RWPE2 (cell line): ENCODE measurements at regions not wholly inside any gene's neighbourhood (a gene's known extent, or its start where the extent isn't known, plus 50 kb on each side); places are given as distances from the start of the nearest gene placed in this dataset.

ENCODE experiments used
- ATAC-seq: fragments of 200-7000 bp; cut with Tn5 transposase; 3 replicates; pipeline ENCODE4 v1.9.1; 2021; ENCODE audit warnings: low read depth
- DNase-seq: peaks from one replicate; pipeline ENCODE4 v3.0.0-alpha.2; 2020; ENCODE audit warnings: low spot score
- H3K27ac ChIP-seq: fragments of 450-650 bp; 2 replicates; pipeline ENCODE4 v1.5.1; 2017; ENCODE audit warnings: mild to moderate bottlenecking; ENCODE audit not compliant: poor library complexity, severe bottlenecking
- H3K27me3 ChIP-seq: fragments of 250-450 bp; sonication (Bioruptor Pico); 2 replicates; pipeline ENCODE4 v1.5.1; 2021; ENCODE audit warnings: mild to moderate bottlenecking, moderate library complexity; ENCODE audit not compliant: insufficient read depth, poor library complexity, severe bottlenecking
- H3K36me3 ChIP-seq: fragments of 250-450 bp; sonication (Bioruptor Pico); 2 replicates; pipeline ENCODE4 v1.5.1; 2020; ENCODE audit warnings: low read depth, mild to moderate bottlenecking, moderate library complexity
- H3K4me1 ChIP-seq: fragments of 250-450 bp; sonication (Bioruptor Pico); 2 replicates; pipeline ENCODE4 v1.5.1; 2021; ENCODE audit warnings: mild to moderate bottlenecking, moderate library complexity; ENCODE audit not compliant: insufficient read depth, poor library complexity, severe bottlenecking
- H3K4me3 ChIP-seq: fragments of 250-450 bp; sonication (Bioruptor Pico); 2 replicates; pipeline ENCODE4 v1.5.1; 2021; ENCODE audit warnings: mild to moderate bottlenecking, moderate library complexity; ENCODE audit not compliant: severe bottlenecking
- H3K9me3 ChIP-seq: fragments of 250-450 bp; sonication (Bioruptor Pico); 2 replicates; pipeline ENCODE4 v1.5.1; 2021; ENCODE audit warnings: mild to moderate bottlenecking, moderate library complexity; ENCODE audit not compliant: severe bottlenecking
- CTCF ChIP-seq: fragments of 450-650 bp; IDR thresholded peaks from one replicate; pipeline ENCODE4 v1.5.1; 2017; ENCODE audit warnings: mild to moderate bottlenecking, moderate library complexity; ENCODE audit not compliant: poor library complexity, severe bottlenecking

GRCh38 chr13:85262499-85262898 is 536.7 kb downstream of the SLITRK6 start:
- DNase-seq, result no peak
- TF ChIP-seq CTCF, result no peak
- H3K27me3 ChIP-seq, result no peaks in the 10 kb centered on the region
- no peak overlapping the region for H3K27ac ChIP-seq
- no peaks in the 10 kb centered on the region for H3K9me3 ChIP-seq
- ATAC-seq, result no peak
- no peaks in the 10 kb centered on the region for H3K36me3 ChIP-seq
- no peak overlapping the region for H3K4me3 ChIP-seq
- H3K4me1 ChIP-seq, result peaks cover 10% of the 10 kb centered on the region

GRCh38 chr13:85261757-85262346 is 537.4 kb downstream of the SLITRK6 start:
- H3K36me3 ChIP-seq, result no peaks in the 10 kb centered on the region
- H3K27ac ChIP-seq, result no peak overlapping the region
- TF ChIP-seq CTCF, result peak; percentile 67
- ATAC-seq, result no peak
- DNase-seq, result no peak
- H3K4me1 ChIP-seq, result peaks cover 10% of the 10 kb centered on the region
- no peaks in the 10 kb centered on the region for H3K27me3 ChIP-seq
- no peaks in the 10 kb centered on the region for H3K9me3 ChIP-seq
- no peak overlapping the region for H3K4me3 ChIP-seq

GRCh38 chr13:85260896-85261295 is 538.3 kb downstream of the SLITRK6 start:
- TF ChIP-seq CTCF, result no peak
- Histone ChIP-seq H3K4me3 (no peak overlapping the region), H3K27me3 (no peaks in the 10 kb centered on the region), H3K27ac (no peak overlapping the region), H3K9me3 (no peaks in the 10 kb centered on the region), H3K36me3 (no peaks in the 10 kb centered on the region), H3K4me1 (peaks cover 10% of the 10 kb centered on the region)
- ATAC-seq (no peak), DNase-seq (no peak)

GRCh38 chr13:85255978-85256377 is 543.2 kb downstream of the SLITRK6 start:
- H3K27ac ChIP-seq, result no peak overlapping the region
- H3K27me3 ChIP-seq, result no peaks in the 10 kb centered on the region
- ATAC-seq, result no peak
- H3K36me3 ChIP-seq, result no peaks in the 10 kb centered on the region
- TF ChIP-seq CTCF, result no peak
- peaks cover 5% of the 10 kb centered on the region for H3K4me1 ChIP-seq
- no peak for DNase-seq
- H3K9me3 ChIP-seq, result no peaks in the 10 kb centered on the region
- no peak overlapping the region for H3K4me3 ChIP-seq

GRCh38 chr13:85254641-85255040 is 544.6 kb downstream of the SLITRK6 start:
- H3K4me3 ChIP-seq, result no peak overlapping the region
- H3K9me3 ChIP-seq, result no peaks in the 10 kb centered on the region
- DNase-seq (no peak), ATAC-seq (no peak)
- H3K36me3 ChIP-seq, result no peaks in the 10 kb centered on the region
- H3K4me1 ChIP-seq, result peaks cover 2% of the 10 kb centered on the region
- H3K27me3 ChIP-seq, result no peaks in the 10 kb centered on the region
- no peak overlapping the region for H3K27ac ChIP-seq
- TF ChIP-seq CTCF, result no peak
